SK-N-SH (cell line): ENCODE measurements at regions not wholly inside any gene's neighbourhood (a gene's known extent, or its start where the extent isn't known, plus 50 kb on each side); places are given as distances from the start of the nearest gene placed in this dataset.

Experiments
- POLR2AphosphoS5 ChIP-seq: IDR thresholded peaks from 2 replicates; pipeline ENCODE4 v1.6.1; 2012; ENCODE audit warnings: low read depth, low read length
- RAD21 ChIP-seq: IDR thresholded peaks from 2 replicates; pipeline ENCODE4 v1.6.1; 2012; ENCODE audit warnings: mild to moderate bottlenecking, low read length
- TF ChIP-seq, protein P1 (sequence below): fragments of 200-600 bp; sonication (generic); IDR thresholded peaks from 2 replicates; pipeline ENCODE4 v1.6.1; 2017; ENCODE audit warnings: antibody characterized with exemption, mild to moderate bottlenecking, moderate library complexity

DNA sequence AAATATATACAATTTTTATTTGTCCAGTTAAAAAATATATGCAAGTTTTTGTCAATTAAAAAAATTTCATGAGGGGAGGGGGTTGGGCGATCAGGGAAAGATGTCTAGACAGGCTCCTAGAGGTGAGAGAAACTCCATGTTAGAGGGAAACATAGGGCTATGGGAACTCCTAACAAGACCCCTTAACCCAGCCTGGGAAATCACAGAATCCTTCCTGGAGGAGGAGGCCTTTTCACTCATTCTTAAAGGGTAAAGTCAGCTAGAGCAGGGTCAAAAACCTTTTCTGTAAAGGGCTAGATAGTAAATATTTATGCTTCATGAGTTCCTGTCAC, 75.9 kb upstream of the PTPN1 start:
- TF ChIP-seq, protein P1, sequence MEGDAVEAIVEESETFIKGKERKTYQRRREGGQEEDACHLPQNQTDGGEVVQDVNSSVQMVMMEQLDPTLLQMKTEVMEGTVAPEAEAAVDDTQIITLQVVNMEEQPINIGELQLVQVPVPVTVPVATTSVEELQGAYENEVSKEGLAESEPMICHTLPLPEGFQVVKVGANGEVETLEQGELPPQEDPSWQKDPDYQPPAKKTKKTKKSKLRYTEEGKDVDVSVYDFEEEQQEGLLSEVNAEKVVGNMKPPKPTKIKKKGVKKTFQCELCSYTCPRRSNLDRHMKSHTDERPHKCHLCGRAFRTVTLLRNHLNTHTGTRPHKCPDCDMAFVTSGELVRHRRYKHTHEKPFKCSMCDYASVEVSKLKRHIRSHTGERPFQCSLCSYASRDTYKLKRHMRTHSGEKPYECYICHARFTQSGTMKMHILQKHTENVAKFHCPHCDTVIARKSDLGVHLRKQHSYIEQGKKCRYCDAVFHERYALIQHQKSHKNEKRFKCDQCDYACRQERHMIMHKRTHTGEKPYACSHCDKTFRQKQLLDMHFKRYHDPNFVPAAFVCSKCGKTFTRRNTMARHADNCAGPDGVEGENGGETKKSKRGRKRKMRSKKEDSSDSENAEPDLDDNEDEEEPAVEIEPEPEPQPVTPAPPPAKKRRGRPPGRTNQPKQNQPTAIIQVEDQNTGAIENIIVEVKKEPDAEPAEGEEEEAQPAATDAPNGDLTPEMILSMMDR, result no peak
- TF ChIP-seq POLR2AphosphoS5, result no peak
- TF ChIP-seq RAD21, result no peak
